WTC11 (cell line): ENCODE measurements at regions not wholly inside any gene's neighbourhood (a gene's known extent, or its start where the extent isn't known, plus 50 kb on each side); places are given as distances from the start of the nearest gene placed in this dataset.

Experiments
- ATAC-seq: fragments of 200-7000 bp; cut with Tn5 transposase; 2 replicates; pipeline ENCODE4 v1.10.0; 2021; ENCODE audit warnings: mild to moderate bottlenecking, moderate library complexity
- CTCF ChIA-PET: fragments of 300-600 bp; sonication (Branson Sonifier 250); formaldehyde crosslinking; loops from one replicate; lab custom pipeline; 2021; ENCODE audit warnings: antibody characterized with exemption; lab: Charles Lee
- POLR2A ChIA-PET: fragments of 350-600 bp; sonication (Branson Sonifier 250); formaldehyde crosslinking; loops from one replicate; lab custom pipeline; 2021; ENCODE audit warnings: antibody characterized with exemption; lab: Charles Lee
- DNase-seq: peaks from one replicate; pipeline ENCODE4 v3.0.0; 2021; ENCODE audit warnings: low spot score
- H3K27ac Mint-ChIP-seq: 2 replicates; pipeline ENCODE4 v1.8.0; 2021; ENCODE audit warnings: mixed read lengths
- H3K27me3 Mint-ChIP-seq: 2 replicates; pipeline ENCODE4 v1.8.0; 2021; ENCODE audit warnings: low read depth, mild to moderate bottlenecking, moderate library complexity, mixed read lengths
- H3K36me3 Mint-ChIP-seq: 2 replicates; pipeline ENCODE4 v1.8.0; 2021; ENCODE audit warnings: mixed read lengths
- H3K4me1 Mint-ChIP-seq: 2 replicates; pipeline ENCODE4 v1.8.0; 2022; ENCODE audit warnings: mixed read lengths
- H3K4me3 Mint-ChIP-seq: 2 replicates; pipeline ENCODE4 v1.8.0; 2021; ENCODE audit warnings: mild to moderate bottlenecking, moderate library complexity, mixed read lengths
- H3K9me3 Mint-ChIP-seq: 2 replicates; pipeline ENCODE4 v1.8.0; 2021; ENCODE audit warnings: mixed read lengths
- CREM ChIP-seq: sonication (generic); formaldehyde crosslinking; IDR thresholded peaks from 2 replicates; pipeline ENCODE4 v1.8.1; 2022; ENCODE audit warnings: mild to moderate bottlenecking, missing genetic modification reagents, moderate library complexity
- ELF4 ChIP-seq: sonication (generic); formaldehyde crosslinking; IDR thresholded peaks from 2 replicates; pipeline ENCODE4 v1.8.1; 2022; ENCODE audit warnings: low read depth, mild to moderate bottlenecking, moderate library complexity, missing genetic modification reagents
- ESRRA ChIP-seq: sonication (generic); formaldehyde crosslinking; IDR thresholded peaks from 2 replicates; pipeline ENCODE4 v1.8.1; 2022; ENCODE audit warnings: mild to moderate bottlenecking, missing genetic modification reagents, borderline replicate concordance
- GRHL2 ChIP-seq: fragments of 250-450 bp; sonication (Bioruptor Pico); IDR thresholded peaks from 2 replicates; pipeline ENCODE4 v1.8.0; 2022; ENCODE audit warnings: mild to moderate bottlenecking, moderate library complexity; ENCODE audit not compliant: insufficient replicate concordance, severe bottlenecking
- MYBL2 ChIP-seq: sonication (generic); formaldehyde crosslinking; IDR thresholded peaks from 2 replicates; pipeline ENCODE4 v1.8.1; 2023; ENCODE audit warnings: mild to moderate bottlenecking, moderate library complexity, missing genetic modification reagents
- NFE2L1 ChIP-seq: sonication (generic); formaldehyde crosslinking; IDR thresholded peaks from 2 replicates; pipeline ENCODE4 v1.8.1; 2023; ENCODE audit warnings: missing genetic modification reagents
- NR1H2 ChIP-seq: sonication (generic); formaldehyde crosslinking; IDR thresholded peaks from 2 replicates; pipeline ENCODE4 v1.9.0; 2021; ENCODE audit warnings: mild to moderate bottlenecking, moderate library complexity, missing genetic modification reagents
- SMAD4 ChIP-seq: sonication (generic); formaldehyde crosslinking; IDR thresholded peaks from 2 replicates; pipeline ENCODE4 v1.8.0; 2022; ENCODE audit warnings: mild to moderate bottlenecking, missing genetic modification reagents
- ZNF317 ChIP-seq: sonication (generic); formaldehyde crosslinking; IDR thresholded peaks from 2 replicates; pipeline ENCODE4 v1.8.1; 2023; ENCODE audit warnings: low read depth, mild to moderate bottlenecking, moderate library complexity, missing genetic modification reagents, borderline replicate concordance
- ZNF416 ChIP-seq: fragments of 250-450 bp; sonication (Bioruptor Pico); IDR thresholded peaks from 2 replicates; pipeline ENCODE4 v1.9.0; 2021; ENCODE audit warnings: mild to moderate bottlenecking, inconsistent platforms
- ZNF671 ChIP-seq: fragments of 250-450 bp; sonication (Bioruptor Pico); IDR thresholded peaks from 2 replicates; pipeline ENCODE4 v1.8.0; 2021; ENCODE audit warnings: mild to moderate bottlenecking
- TF ChIP-seq, protein P1 (sequence below): sonication (generic); formaldehyde crosslinking; IDR thresholded peaks from 2 replicates; pipeline ENCODE4 v1.8.0; 2023; ENCODE audit warnings: missing genetic modification reagents, mild to moderate bottlenecking, borderline replicate concordance
- TF ChIP-seq, protein P2 (sequence below): sonication (generic); formaldehyde crosslinking; IDR thresholded peaks from 2 replicates; pipeline ENCODE4 v1.8.1; 2023; ENCODE audit warnings: mild to moderate bottlenecking, missing genetic modification reagents, borderline replicate concordance
- TF ChIP-seq, protein P3 (sequence below): fragments of 250-450 bp; sonication (Bioruptor Pico); conservative IDR thresholded peaks from 2 replicates; pipeline ENCODE4 v1.9.0; 2021; ENCODE audit warnings: mild to moderate bottlenecking
- TF ChIP-seq, protein P4 (sequence below): sonication (generic); formaldehyde crosslinking; IDR thresholded peaks from 2 replicates; pipeline ENCODE4 v1.8.1; 2023; ENCODE audit warnings: mild to moderate bottlenecking, missing genetic modification reagents, moderate library complexity
- TF ChIP-seq, protein P5 (sequence below): sonication (generic); formaldehyde crosslinking; IDR thresholded peaks from 2 replicates; pipeline ENCODE4 v1.8.1; 2022; ENCODE audit warnings: mild to moderate bottlenecking, moderate library complexity, missing genetic modification reagents
- TF ChIP-seq, protein P6 (sequence below): sonication (generic); formaldehyde crosslinking; IDR thresholded peaks from 2 replicates; pipeline ENCODE4 v1.8.1; 2022; ENCODE audit warnings: low read depth, mild to moderate bottlenecking, moderate library complexity, missing genetic modification reagents, borderline replicate concordance

DNA sequence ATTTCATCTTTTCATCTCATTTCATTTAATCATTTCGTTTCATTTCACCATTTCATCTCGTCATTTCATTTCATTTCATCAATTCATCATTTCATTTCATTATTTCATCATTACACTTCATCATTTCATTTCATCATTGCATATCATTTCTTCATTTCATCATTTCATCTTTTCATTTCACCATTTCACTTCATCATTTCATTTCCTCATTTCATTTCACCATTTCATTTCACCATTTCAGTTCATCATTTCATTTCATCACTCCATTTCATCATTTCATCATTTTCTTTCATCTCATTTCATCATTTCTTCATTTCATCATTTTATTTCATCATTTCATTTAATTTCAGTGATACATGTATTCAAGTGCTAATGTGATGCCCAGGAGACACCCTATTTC is 127.1 kb downstream of the ANKRD30BL start (continued):
- TF ChIP-seq, protein P1, sequence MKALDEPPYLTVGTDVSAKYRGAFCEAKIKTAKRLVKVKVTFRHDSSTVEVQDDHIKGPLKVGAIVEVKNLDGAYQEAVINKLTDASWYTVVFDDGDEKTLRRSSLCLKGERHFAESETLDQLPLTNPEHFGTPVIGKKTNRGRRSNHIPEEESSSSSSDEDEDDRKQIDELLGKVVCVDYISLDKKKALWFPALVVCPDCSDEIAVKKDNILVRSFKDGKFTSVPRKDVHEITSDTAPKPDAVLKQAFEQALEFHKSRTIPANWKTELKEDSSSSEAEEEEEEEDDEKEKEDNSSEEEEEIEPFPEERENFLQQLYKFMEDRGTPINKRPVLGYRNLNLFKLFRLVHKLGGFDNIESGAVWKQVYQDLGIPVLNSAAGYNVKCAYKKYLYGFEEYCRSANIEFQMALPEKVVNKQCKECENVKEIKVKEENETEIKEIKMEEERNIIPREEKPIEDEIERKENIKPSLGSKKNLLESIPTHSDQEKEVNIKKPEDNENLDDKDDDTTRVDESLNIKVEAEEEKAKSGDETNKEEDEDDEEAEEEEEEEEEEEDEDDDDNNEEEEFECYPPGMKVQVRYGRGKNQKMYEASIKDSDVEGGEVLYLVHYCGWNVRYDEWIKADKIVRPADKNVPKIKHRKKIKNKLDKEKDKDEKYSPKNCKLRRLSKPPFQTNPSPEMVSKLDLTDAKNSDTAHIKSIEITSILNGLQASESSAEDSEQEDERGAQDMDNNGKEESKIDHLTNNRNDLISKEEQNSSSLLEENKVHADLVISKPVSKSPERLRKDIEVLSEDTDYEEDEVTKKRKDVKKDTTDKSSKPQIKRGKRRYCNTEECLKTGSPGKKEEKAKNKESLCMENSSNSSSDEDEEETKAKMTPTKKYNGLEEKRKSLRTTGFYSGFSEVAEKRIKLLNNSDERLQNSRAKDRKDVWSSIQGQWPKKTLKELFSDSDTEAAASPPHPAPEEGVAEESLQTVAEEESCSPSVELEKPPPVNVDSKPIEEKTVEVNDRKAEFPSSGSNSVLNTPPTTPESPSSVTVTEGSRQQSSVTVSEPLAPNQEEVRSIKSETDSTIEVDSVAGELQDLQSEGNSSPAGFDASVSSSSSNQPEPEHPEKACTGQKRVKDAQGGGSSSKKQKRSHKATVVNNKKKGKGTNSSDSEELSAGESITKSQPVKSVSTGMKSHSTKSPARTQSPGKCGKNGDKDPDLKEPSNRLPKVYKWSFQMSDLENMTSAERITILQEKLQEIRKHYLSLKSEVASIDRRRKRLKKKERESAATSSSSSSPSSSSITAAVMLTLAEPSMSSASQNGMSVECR (CRISPR knock-in tag): no peak
- no peak for TF ChIP-seq SMAD4 (CRISPR knock-in tag)

DNA sequence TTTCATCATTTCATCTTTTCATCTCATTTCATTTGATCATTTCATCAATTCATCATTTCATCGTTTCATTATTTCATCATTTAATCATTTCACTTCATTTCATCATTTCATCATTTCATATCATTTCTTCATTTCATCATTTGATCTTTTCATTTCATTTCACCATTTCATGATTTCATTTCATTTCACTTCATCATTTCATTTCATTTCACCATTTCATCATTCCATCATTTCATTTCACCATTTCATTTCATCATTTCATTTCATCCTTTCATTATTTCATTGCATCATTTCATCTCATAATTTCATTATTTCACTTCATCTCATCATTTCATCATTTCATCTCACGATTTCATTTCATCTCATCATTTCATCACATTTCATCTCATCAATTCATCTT is 127.8 kb downstream of the ANKRD30BL start:
- Mint-ChIP-seq H3K27ac (no peak overlapping the region), H3K36me3 (no peaks in the 10 kb centered on the region), H3K27me3 (no peaks in the 10 kb centered on the region; the same call in none of the 2 replicates), H3K4me1 (peaks cover 3% of the 10 kb centered on the region), H3K4me3 (no peak overlapping the region), H3K9me3 (no peaks in the 10 kb centered on the region)
- ATAC-seq (no peak), DNase-seq (no peak)
- ChIA-PET POLR2A (no interaction called here), CTCF (no interaction called here)
- TF ChIP-seq, protein P2, sequence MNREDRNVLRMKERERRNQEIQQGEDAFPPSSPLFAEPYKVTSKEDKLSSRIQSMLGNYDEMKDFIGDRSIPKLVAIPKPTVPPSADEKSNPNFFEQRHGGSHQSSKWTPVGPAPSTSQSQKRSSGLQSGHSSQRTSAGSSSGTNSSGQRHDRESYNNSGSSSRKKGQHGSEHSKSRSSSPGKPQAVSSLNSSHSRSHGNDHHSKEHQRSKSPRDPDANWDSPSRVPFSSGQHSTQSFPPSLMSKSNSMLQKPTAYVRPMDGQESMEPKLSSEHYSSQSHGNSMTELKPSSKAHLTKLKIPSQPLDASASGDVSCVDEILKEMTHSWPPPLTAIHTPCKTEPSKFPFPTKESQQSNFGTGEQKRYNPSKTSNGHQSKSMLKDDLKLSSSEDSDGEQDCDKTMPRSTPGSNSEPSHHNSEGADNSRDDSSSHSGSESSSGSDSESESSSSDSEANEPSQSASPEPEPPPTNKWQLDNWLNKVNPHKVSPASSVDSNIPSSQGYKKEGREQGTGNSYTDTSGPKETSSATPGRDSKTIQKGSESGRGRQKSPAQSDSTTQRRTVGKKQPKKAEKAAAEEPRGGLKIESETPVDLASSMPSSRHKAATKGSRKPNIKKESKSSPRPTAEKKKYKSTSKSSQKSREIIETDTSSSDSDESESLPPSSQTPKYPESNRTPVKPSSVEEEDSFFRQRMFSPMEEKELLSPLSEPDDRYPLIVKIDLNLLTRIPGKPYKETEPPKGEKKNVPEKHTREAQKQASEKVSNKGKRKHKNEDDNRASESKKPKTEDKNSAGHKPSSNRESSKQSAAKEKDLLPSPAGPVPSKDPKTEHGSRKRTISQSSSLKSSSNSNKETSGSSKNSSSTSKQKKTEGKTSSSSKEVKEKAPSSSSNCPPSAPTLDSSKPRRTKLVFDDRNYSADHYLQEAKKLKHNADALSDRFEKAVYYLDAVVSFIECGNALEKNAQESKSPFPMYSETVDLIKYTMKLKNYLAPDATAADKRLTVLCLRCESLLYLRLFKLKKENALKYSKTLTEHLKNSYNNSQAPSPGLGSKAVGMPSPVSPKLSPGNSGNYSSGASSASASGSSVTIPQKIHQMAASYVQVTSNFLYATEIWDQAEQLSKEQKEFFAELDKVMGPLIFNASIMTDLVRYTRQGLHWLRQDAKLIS (CRISPR knock-in tag): no peak
- TF ChIP-seq, protein P3, sequence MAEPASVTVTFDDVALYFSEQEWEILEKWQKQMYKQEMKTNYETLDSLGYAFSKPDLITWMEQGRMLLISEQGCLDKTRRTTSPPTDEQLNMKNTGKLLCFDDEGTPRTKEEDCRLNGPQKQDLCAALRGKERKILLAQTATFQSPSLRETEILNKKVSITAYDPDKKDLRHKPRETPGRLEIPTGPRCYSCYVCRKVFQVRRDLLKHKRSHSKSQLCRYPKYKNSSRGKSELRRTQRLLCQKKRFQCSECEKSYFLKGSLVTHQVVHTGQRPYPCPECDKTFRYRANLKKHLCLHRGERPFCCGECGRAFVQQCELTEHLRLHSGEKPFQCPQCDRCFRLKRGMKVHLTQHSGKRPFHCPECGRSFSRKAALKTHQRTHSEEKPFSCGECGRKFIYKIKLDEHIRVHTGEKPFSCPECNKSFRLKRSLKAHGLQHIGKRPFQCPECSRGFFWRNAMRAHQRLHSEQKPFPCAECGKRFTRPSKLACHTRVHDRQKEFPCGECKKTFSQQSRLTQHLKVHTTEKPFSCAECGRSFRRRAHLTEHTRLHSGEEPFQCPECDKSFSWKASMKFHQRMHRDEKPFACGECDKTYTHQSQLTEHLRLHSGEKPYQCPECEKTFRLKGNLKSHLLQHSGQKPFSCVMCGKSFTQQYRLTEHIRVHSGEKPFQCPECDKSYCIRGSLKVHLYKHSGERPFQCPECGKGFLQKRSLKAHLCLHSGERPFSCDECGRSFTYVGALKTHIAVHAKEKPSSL (CRISPR knock-in tag): no peak
- TF ChIP-seq ZNF671 (CRISPR knock-in tag) (no peak), ELF4 (no peak), ZNF416 (CRISPR knock-in tag) (no peak), ESRRA (CRISPR knock-in tag) (no peak), GRHL2 (CRISPR knock-in tag) (no peak), MYBL2 (CRISPR knock-in tag) (no peak), ZNF317 (CRISPR knock-in tag) (no peak), CREM (CRISPR knock-in tag) (no peak), NFE2L1 (CRISPR knock-in tag) (no peak), NR1H2 (CRISPR knock-in tag) (no peak)
- TF ChIP-seq, protein P4, sequence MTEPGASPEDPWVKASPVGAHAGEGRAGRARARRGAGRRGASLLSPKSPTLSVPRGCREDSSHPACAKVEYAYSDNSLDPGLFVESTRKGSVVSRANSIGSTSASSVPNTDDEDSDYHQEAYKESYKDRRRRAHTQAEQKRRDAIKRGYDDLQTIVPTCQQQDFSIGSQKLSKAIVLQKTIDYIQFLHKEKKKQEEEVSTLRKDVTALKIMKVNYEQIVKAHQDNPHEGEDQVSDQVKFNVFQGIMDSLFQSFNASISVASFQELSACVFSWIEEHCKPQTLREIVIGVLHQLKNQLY (CRISPR knock-in tag): no peak
- TF ChIP-seq, protein P5, sequence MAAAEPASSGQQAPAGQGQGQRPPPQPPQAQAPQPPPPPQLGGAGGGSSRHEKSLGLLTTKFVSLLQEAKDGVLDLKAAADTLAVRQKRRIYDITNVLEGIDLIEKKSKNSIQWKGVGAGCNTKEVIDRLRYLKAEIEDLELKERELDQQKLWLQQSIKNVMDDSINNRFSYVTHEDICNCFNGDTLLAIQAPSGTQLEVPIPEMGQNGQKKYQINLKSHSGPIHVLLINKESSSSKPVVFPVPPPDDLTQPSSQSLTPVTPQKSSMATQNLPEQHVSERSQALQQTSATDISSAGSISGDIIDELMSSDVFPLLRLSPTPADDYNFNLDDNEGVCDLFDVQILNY: no peak
- TF ChIP-seq, protein P6, sequence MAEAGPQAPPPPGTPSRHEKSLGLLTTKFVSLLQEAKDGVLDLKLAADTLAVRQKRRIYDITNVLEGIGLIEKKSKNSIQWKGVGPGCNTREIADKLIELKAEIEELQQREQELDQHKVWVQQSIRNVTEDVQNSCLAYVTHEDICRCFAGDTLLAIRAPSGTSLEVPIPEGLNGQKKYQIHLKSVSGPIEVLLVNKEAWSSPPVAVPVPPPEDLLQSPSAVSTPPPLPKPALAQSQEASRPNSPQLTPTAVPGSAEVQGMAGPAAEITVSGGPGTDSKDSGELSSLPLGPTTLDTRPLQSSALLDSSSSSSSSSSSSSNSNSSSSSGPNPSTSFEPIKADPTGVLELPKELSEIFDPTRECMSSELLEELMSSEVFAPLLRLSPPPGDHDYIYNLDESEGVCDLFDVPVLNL (CRISPR knock-in tag): no peak
- TF ChIP-seq, protein P1 (CRISPR knock-in tag): no peak
